Tibial nerve (tissue), 3 donors: ENCODE measurements at regions not wholly inside any gene's neighbourhood (a gene's known extent, or its start where the extent isn't known, plus 50 kb on each side); places are given as distances from the start of the nearest gene placed in this dataset.

Source experiments
- CTCF ChIP-seq, 5 experiments: fragments of 200-600 bp in 3 of 5; fragments of 450-650 bp in 2 of 5; sonication (generic) in 3 of 5; IDR thresholded peaks; one replicate each; pipeline ENCODE4 v1.5.1; 2016 to 2019; ENCODE audit warnings: antibody characterized with exemption in 5 of 5, mild to moderate bottlenecking in 3 of 5, moderate library complexity in 2 of 5
- POLR2A ChIP-seq, 2 donors: fragments of 450-650 bp; IDR thresholded peaks; one replicate each; pipeline ENCODE4 v1.6.1; 2017; ENCODE audit warnings: antibody characterized with exemption in 2 of 2, mild to moderate bottlenecking in 2 of 2, moderate library complexity in 2 of 2

GRCh38 chr5:107272954-107273353 lies 397.8 kb downstream of the EFNA5 start:
- no peak for TF ChIP-seq CTCF (IDR thresholded peaks at IDR 0.05)
- TF ChIP-seq POLR2A (IDR thresholded peaks at IDR 0.05) = no peak
